ENCODE measurements at regions not wholly inside any gene's neighbourhood (a gene's known extent, or its start where the extent isn't known, plus 50 kb on each side); places are given as distances from the start of the nearest gene placed in this dataset.

GRCh38 chrX:139200793-139201192 lies 329.7 kb upstream of the F9 start:
- H3K4me2 ChIP-seq (ENCODE audit: insufficient read depth, low read length), result peak overlapping the region; percentile 12; the same call in 1 of the 2 replicates

More at GRCh38 chrX:139200793-139201192, 329.7 kb upstream of the F9 start:
- no peaks in the 10 kb centered on the region for H4K20me1 ChIP-seq (replicated peaks; ENCODE audit: control insufficient read depth, insufficient read depth, low read length)
- no peaks in the 10 kb centered on the region for H3K27me3 ChIP-seq (ENCODE audit: control insufficient read depth in 2 of 2, insufficient read depth in 2 of 2, low read length in 2 of 2)
- peak overlapping the region; percentile 70 for H2AFZ ChIP-seq (ENCODE audit: low read depth, low read length)
- POLR2A ChIA-PET, result interaction anchor here (0.7 to 3.0 kb wide), 2 partner anchors 9 to 12 kb away, joined by 4 to 14 read pairs; no protein-coding TSS in a partner anchor
- H3K27ac ChIP-seq (ENCODE audit: extremely low read depth, low read depth, low read length), result peak overlapping the region; percentile 32; the same call in 1 of the 3 replicates
- H3K4me3 ChIP-seq, result no peak overlapping the region
- H3K9me3 ChIP-seq (replicated peaks; ENCODE audit: control insufficient read depth, insufficient read depth, low read depth, low read length), result no peaks in the 10 kb centered on the region
- no TSS peak for BruUV-seq (replicated peaks)
- FAIRE-seq (no peak), DNase-seq (ENCODE audit: extremely low read depth in 1 of 4, low spot score in 3 of 4) (no peak), ATAC-seq (no peak)
- in situ Hi-C loops (cut with MboI) (no loop called here), intact Hi-C loops (cut with micrococcal nuclease) (loop anchor here (5.0 kb wide), 1 partner anchor 73 kb away; no protein-coding TSS in a partner anchor)
- peaks cover 13% of the 10 kb centered on the region; the same call in 2 of the 3 replicates for H3K79me2 ChIP-seq (ENCODE audit: control insufficient read depth, insufficient read depth, low read length)
- no peak for TF ChIP-seq ZNF146 (CRISPR knock-in tag; IDR thresholded peaks at IDR 0.05; ENCODE audit: unreplicated experiment)
- no peak for TF ChIP-seq SAP30 (IDR thresholded peaks at IDR 0.05; ENCODE audit: borderline replicate concordance, insufficient read depth, low read depth, low read length, poor library complexity, severe bottlenecking)
- TF ChIP-seq POLR2A (conservative IDR thresholded peaks at IDR 0.05), result no peak
- TF ChIP-seq PKNOX1 (IDR thresholded peaks at IDR 0.05), result 0 out of 2 replicates have a peak, but pooled peaks have one; percentile 10
- no peak for TF ChIP-seq NR4A1 (CRISPR knock-in tag; IDR thresholded peaks at IDR 0.05)
- peak; percentile 12; the same call in 1 of the 2 replicates for TF ChIP-seq NR4A1 (tag; IDR thresholded peaks at IDR 0.05)
- TF ChIP-seq PTTG1 (tag; IDR thresholded peaks at IDR 0.05; ENCODE audit: low read depth), result no peak
- peaks cover 15 to 31% of the 10 kb centered on the region in 2 experiments; a peak in 4 of 5 replicates for H3K4me1 ChIP-seq (replicated peaks in 1 of 2; ENCODE audit: control insufficient read depth in 2 of 2, insufficient read depth in 2 of 2, low read length in 2 of 2)
- peaks cover 4% of the 10 kb centered on the region; the same call in 2 of the 3 replicates for H3K36me3 ChIP-seq (ENCODE audit: control insufficient read depth, insufficient read depth, low read length)
- H3K9me1 ChIP-seq (ENCODE audit: control insufficient read depth, insufficient read depth, low read length), result no peaks in the 10 kb centered on the region
- CTCF ChIA-PET (ENCODE audit: low intra/inter-chr PET ratio), result no interaction called here
- WGBS (ENCODE audit: insufficient coverage, low coverage, missing lambda C conversion rate), result 46% methylated on average over 6 of the region's 6 CpGs
- H3K9ac ChIP-seq (ENCODE audit: insufficient read depth in 1 of 2, low read depth in 2 of 2, low read length in 2 of 2), result no peak overlapping the region
